ENCODE measurements at regions not wholly inside any gene's neighbourhood (a gene's known extent, or its start where the extent isn't known, plus 50 kb on each side); places are given as distances from the start of the nearest gene placed in this dataset.

- H3K23ac ChIP-seq (ENCODE audit: low read depth, low read length): no peak overlapping the region
- no peak overlapping the region for H3K4ac ChIP-seq (ENCODE audit: low read depth, low read length)
- H4K5ac ChIP-seq (ENCODE audit: low read depth, low read length): no peak overlapping the region
- H2BK20ac ChIP-seq (ENCODE audit: low read depth, low read length): no peak overlapping the region
- no peak overlapping the region for H4K91ac ChIP-seq (ENCODE audit: insufficient read depth, low read depth, low read length)
- no peak overlapping the region for H3K9ac ChIP-seq (ENCODE audit: low read depth, low read length)
- H3K14ac ChIP-seq (replicated peaks; ENCODE audit: low read depth, low read length): no peak overlapping the region
- H3K79me1 ChIP-seq (ENCODE audit: low read depth in 1 of 2, low read length in 2 of 2): no peaks in the 10 kb centered on the region
- WGBS, 2 experiments (ENCODE audit: extremely low coverage in 2 of 2, insufficient read length in 1 of 2): no CpG with 5 or more reads among the region's 2 CpGs
- no peak overlapping the region for H2AFZ ChIP-seq (replicated peaks; ENCODE audit: low read length, poor library complexity)
- no peak overlapping the region for H3K4me3 ChIP-seq (ENCODE audit: insufficient read depth, low read depth, low read length)
- BruUV-seq (replicated peaks): no TSS peak
- no peak overlapping the region for H2BK5ac ChIP-seq (ENCODE audit: low read depth, low read length, poor library complexity, severe bottlenecking)
- peak; percentile 43 for DNase-seq
- no peak overlapping the region for H4K8ac ChIP-seq (ENCODE audit: low read depth in 2 of 2, low read length in 2 of 2)
- intact Hi-C loops (cut with micrococcal nuclease): no loop called here
- no peak overlapping the region for H2AK9ac ChIP-seq (replicated peaks; ENCODE audit: low read depth, low read length, poor library complexity)
- CTCF ChIA-PET: no interaction called here
- TF ChIP-seq FOS (IDR thresholded peaks at IDR 0.05; ENCODE audit: low read depth, low read length): no peak
- TF ChIP-seq POLR2A (IDR thresholded peaks at IDR 0.05; ENCODE audit: low read depth, low read length): no peak
- TF ChIP-seq BHLHE40 (IDR thresholded peaks at IDR 0.05; ENCODE audit: low read depth, low read length): no peak
- no peak for TF ChIP-seq RFX5 (IDR thresholded peaks at IDR 0.05; ENCODE audit: low read depth, low read length)
- TF ChIP-seq ELK1 (IDR thresholded peaks at IDR 0.05; ENCODE audit: borderline replicate concordance, low read depth, low read length): no peak
- no peak for TF ChIP-seq CEBPB (IDR thresholded peaks at IDR 0.05; ENCODE audit: low read depth, low read length)
- TF ChIP-seq USF2 (IDR thresholded peaks at IDR 0.05; ENCODE audit: low read depth, low read length): no peak
- TF ChIP-seq NFE2L2 (IDR thresholded peaks at IDR 0.05; ENCODE audit: low read depth, low read length): no peak
- no peak for TF ChIP-seq RAD21 (IDR thresholded peaks at IDR 0.05; ENCODE audit: low read length)
- no peak for TF ChIP-seq MAFK (IDR thresholded peaks at IDR 0.05; ENCODE audit: low read depth, low read length)
- no peak for TF ChIP-seq CTCF (conservative IDR thresholded peaks at IDR 0.05; ENCODE audit: low read depth, low read length)
- no peak for TF ChIP-seq CHD1 (IDR thresholded peaks at IDR 0.05; ENCODE audit: low read depth, low read length)
- TF ChIP-seq MXI1 (IDR thresholded peaks at IDR 0.05; ENCODE audit: borderline replicate concordance, low read depth, low read length): no peak
- TF ChIP-seq MAZ (IDR thresholded peaks at IDR 0.05; ENCODE audit: borderline replicate concordance, low read depth, low read length): no peak
- no peak for TF ChIP-seq SMC3 (IDR thresholded peaks at IDR 0.05; ENCODE audit: low read depth, low read length)
- TF ChIP-seq RCOR1 (IDR thresholded peaks at IDR 0.05; ENCODE audit: insufficient replicate concordance, low read length): no peak
- no peak overlapping the region for H3K27ac ChIP-seq (ENCODE audit: insufficient read depth, low read length)
- H3K9me3 ChIP-seq (ENCODE audit: control insufficient read depth, insufficient read depth, low read length): no peaks in the 10 kb centered on the region
- no peak overlapping the region for H2AK5ac ChIP-seq (ENCODE audit: low read depth, low read length)
- no peak overlapping the region for H2BK120ac ChIP-seq (ENCODE audit: low read depth, low read length)
- no peaks in the 10 kb centered on the region for H3K4me1 ChIP-seq (ENCODE audit: control insufficient read depth, insufficient read depth, low read length)
- H3K4me2 ChIP-seq (ENCODE audit: low read depth, low read length): no peak overlapping the region
- no peak overlapping the region for H3K18ac ChIP-seq (ENCODE audit: low read depth, low read length)
- H3K27me3 ChIP-seq (ENCODE audit: control insufficient read depth, insufficient read depth, low read length): no peaks in the 10 kb centered on the region; the same call in 1 of the 2 replicates
- no peaks in the 10 kb centered on the region for H3K9me1 ChIP-seq (ENCODE audit: insufficient read depth, low read length)
- H3K36me3 ChIP-seq (ENCODE audit: control insufficient read depth, insufficient read depth, low read length): no peaks in the 10 kb centered on the region
- ATAC-seq (ENCODE audit: low read depth): 0 out of 2 replicates have a peak, but pooled peaks have one; percentile 21
- dilution Hi-C loops (cut with HindIII; ENCODE audit: low sequenced_read_pairs, unreplicated experiment): no loop called here
- H4K20me1 ChIP-seq (ENCODE audit: insufficient read depth, low read length): no peaks in the 10 kb centered on the region
- no peak overlapping the region for H3K56ac ChIP-seq (ENCODE audit: extremely low read depth, insufficient read depth, low read length)
- in situ Hi-C loops (cut with MboI; ENCODE audit: low sequenced_read_pairs): no loop called here
- H2BK15ac ChIP-seq (ENCODE audit: low read depth, low read length): no peak overlapping the region
- POLR2A ChIA-PET (ENCODE audit: unreplicated experiment): no interaction called here
Observed at GRCh38 chr4:83906561-83906960, 370.7 kb downstream of the GPAT3 start.

Measured in IMR-90 (cell line).